Astrocyte (in vitro differentiated cells and primary cell): ENCODE measurements at regions not wholly inside any gene's neighbourhood (a gene's known extent, or its start where the extent isn't known, plus 50 kb on each side); places are given as distances from the start of the nearest gene placed in this dataset.

Experiments used
- DNase-seq: peaks from one replicate; pipeline ENCODE4 v3.0.0-alpha.2; 2010; ENCODE audit warnings: low read depth
- FAIRE-seq: peaks from 2 replicates; lab custom pipeline; 2011; peaks lifted over from hg19 to GRCh38; lab: Jason Lieb, UNC
- H2AFZ ChIP-seq: 2 replicates; pipeline ENCODE4 v1.6.0; 2012; ENCODE audit warnings: low read depth, low read length, inconsistent platforms
- H3K27ac ChIP-seq: 2 replicates; pipeline ENCODE4 v1.5.1; 2011; ENCODE audit warnings: low read depth, low read length, inconsistent platforms
- H3K27me3 ChIP-seq: 2 replicates; pipeline ENCODE4 v1.6.0; 2011; ENCODE audit warnings: low read length, inconsistent platforms; ENCODE audit not compliant: insufficient read depth
- H3K36me3 ChIP-seq: 2 replicates; pipeline ENCODE4 v1.5.1; 2011; ENCODE audit warnings: low read length, inconsistent platforms; ENCODE audit not compliant: insufficient read depth
- H3K4me1 ChIP-seq: 2 replicates; pipeline ENCODE4 v1.5.1; 2011; ENCODE audit warnings: low read length, inconsistent platforms; ENCODE audit not compliant: insufficient read depth
- H3K4me2 ChIP-seq: 2 replicates; pipeline ENCODE4 v1.6.0; 2012; ENCODE audit warnings: low read length, inconsistent platforms
- H3K4me3 ChIP-seq: 2 replicates; pipeline ENCODE4 v1.5.1; 2011; ENCODE audit warnings: low read depth, mild to moderate bottlenecking, low read length, inconsistent platforms; ENCODE audit not compliant: insufficient read depth
- H3K79me2 ChIP-seq: 2 replicates; pipeline ENCODE4 v1.6.0; 2012; ENCODE audit warnings: mild to moderate bottlenecking, low read length, inconsistent platforms; ENCODE audit not compliant: insufficient read depth
- H3K9ac ChIP-seq: 2 replicates; pipeline ENCODE4 v1.6.0; 2012; ENCODE audit warnings: mild to moderate bottlenecking, low read length, inconsistent platforms
- H3K9me3 ChIP-seq: 2 replicates; pipeline ENCODE4 v1.5.1; 2012; ENCODE audit warnings: low read depth, mild to moderate bottlenecking, low read length, inconsistent platforms; ENCODE audit not compliant: insufficient read depth
- H4K20me1 ChIP-seq: 2 replicates; pipeline ENCODE4 v1.6.0; 2012; ENCODE audit warnings: low read length, inconsistent platforms; ENCODE audit not compliant: insufficient read depth
- H3K27ac Mint-ChIP-seq: one replicate; pipeline ENCODE4 v1.8.0; 2021; ENCODE audit warnings: mild to moderate bottlenecking, mixed read lengths; ENCODE audit not compliant: unreplicated experiment
- H3K27me3 Mint-ChIP-seq: one replicate; pipeline ENCODE4 v1.8.0; 2021; ENCODE audit warnings: low read depth, mixed read lengths; ENCODE audit not compliant: unreplicated experiment
- H3K36me3 Mint-ChIP-seq: one replicate; pipeline ENCODE4 v1.8.0; 2021; ENCODE audit warnings: low read depth, mixed read lengths; ENCODE audit not compliant: unreplicated experiment
- H3K4me1 Mint-ChIP-seq: one replicate; pipeline ENCODE4 v1.8.0; 2021; ENCODE audit warnings: low read depth, mixed read lengths; ENCODE audit not compliant: unreplicated experiment
- H3K4me3 Mint-ChIP-seq: one replicate; pipeline ENCODE4 v1.8.0; 2021; ENCODE audit warnings: mild to moderate bottlenecking, moderate library complexity, mixed read lengths; ENCODE audit not compliant: unreplicated experiment
- H3K9me3 Mint-ChIP-seq: one replicate; pipeline ENCODE4 v1.8.0; 2021; ENCODE audit warnings: mild to moderate bottlenecking, mixed read lengths; ENCODE audit not compliant: unreplicated experiment
- EZH2 ChIP-seq: IDR thresholded peaks from 2 replicates; pipeline ENCODE4 v1.6.1; 2012; ENCODE audit warnings: mild to moderate bottlenecking, low read length, inconsistent platforms; ENCODE audit not compliant: insufficient read depth
- TF ChIP-seq, protein P1 (sequence below): IDR thresholded peaks from 2 replicates; pipeline ENCODE4 v1.5.1; 2011; ENCODE audit warnings: low read depth, mild to moderate bottlenecking, inconsistent platforms, low read length, moderate library complexity; ENCODE audit not compliant: insufficient read depth

DNA sequence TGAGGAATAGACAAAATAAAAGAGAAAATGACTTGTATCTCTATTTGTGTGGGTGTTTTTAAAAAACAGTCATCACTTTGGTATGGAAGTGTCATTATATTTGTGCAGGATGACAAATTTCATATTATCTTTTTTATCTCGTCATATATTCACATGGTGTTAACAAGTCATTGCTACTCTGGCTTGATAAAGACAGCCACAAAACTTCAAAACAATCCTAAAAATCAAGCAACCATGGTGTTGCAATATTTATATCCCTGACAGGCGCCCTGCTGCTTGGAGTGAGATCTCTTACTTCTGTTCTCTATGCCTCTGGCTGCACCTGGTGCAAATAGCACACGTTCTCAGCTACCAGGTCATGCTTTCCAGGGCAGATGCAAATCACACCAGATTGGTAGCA, 278.0 kb upstream of the EPHA4 start:
- DNase-seq, result peak; percentile 73
- no peaks in the 10 kb centered on the region for H3K27me3 Mint-ChIP-seq
- no peaks in the 10 kb centered on the region for H3K36me3 ChIP-seq
- no peak for FAIRE-seq
- no peaks in the 10 kb centered on the region for H3K9me3 ChIP-seq
- H3K4me1 ChIP-seq, result no peaks in the 10 kb centered on the region
- no peak overlapping the region for H3K4me3 Mint-ChIP-seq
- no peaks in the 10 kb centered on the region for H4K20me1 ChIP-seq
- H3K9ac ChIP-seq, result no peak overlapping the region
- H3K79me2 ChIP-seq, result no peaks in the 10 kb centered on the region
- no peak overlapping the region for H3K4me2 ChIP-seq
- H2AFZ ChIP-seq, result no peak overlapping the region
- TF ChIP-seq EZH2, result no peak
- TF ChIP-seq, protein P1, sequence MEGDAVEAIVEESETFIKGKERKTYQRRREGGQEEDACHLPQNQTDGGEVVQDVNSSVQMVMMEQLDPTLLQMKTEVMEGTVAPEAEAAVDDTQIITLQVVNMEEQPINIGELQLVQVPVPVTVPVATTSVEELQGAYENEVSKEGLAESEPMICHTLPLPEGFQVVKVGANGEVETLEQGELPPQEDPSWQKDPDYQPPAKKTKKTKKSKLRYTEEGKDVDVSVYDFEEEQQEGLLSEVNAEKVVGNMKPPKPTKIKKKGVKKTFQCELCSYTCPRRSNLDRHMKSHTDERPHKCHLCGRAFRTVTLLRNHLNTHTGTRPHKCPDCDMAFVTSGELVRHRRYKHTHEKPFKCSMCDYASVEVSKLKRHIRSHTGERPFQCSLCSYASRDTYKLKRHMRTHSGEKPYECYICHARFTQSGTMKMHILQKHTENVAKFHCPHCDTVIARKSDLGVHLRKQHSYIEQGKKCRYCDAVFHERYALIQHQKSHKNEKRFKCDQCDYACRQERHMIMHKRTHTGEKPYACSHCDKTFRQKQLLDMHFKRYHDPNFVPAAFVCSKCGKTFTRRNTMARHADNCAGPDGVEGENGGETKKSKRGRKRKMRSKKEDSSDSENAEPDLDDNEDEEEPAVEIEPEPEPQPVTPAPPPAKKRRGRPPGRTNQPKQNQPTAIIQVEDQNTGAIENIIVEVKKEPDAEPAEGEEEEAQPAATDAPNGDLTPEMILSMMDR, result no peak
- H3K36me3 Mint-ChIP-seq, result no peaks in the 10 kb centered on the region
- no peaks in the 10 kb centered on the region for H3K27me3 ChIP-seq
- H3K27ac ChIP-seq, result no peak overlapping the region
- no peak overlapping the region for H3K27ac Mint-ChIP-seq
- no peak overlapping the region for H3K4me3 ChIP-seq
- no peaks in the 10 kb centered on the region for H3K4me1 Mint-ChIP-seq
- H3K9me3 Mint-ChIP-seq, result no peaks in the 10 kb centered on the region

DNA sequence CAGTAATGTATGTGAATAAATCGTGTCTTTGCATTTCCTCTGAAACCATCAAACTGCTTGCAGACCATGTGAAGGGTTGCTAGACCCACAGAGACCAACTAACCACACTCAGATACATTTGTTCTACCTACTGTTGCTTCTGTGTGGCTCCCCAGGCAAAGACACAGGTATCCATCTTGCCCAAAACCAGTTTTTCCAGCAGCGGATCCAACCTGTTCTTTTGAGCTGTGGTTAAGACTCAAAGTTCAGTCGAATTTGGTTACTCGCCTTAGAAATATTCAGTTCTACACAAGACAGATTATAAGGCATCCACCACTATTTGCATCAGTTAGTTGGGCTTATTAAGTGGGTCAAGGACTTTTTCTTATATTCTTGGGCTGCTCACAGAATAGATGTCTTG, 276.2 kb upstream of the EPHA4 start:
- Histone ChIP-seq H2AFZ (no peak overlapping the region), H3K9ac (no peak overlapping the region), H3K4me3 (no peak overlapping the region), H3K4me2 (no peak overlapping the region), H3K4me1 (no peaks in the 10 kb centered on the region), H3K79me2 (no peaks in the 10 kb centered on the region), H3K27me3 (no peaks in the 10 kb centered on the region), H3K9me3 (no peaks in the 10 kb centered on the region), H3K27ac (no peak overlapping the region), H4K20me1 (no peaks in the 10 kb centered on the region), H3K36me3 (no peaks in the 10 kb centered on the region)
- FAIRE-seq (no peak), DNase-seq (peak; percentile 26)
- no peaks in the 10 kb centered on the region for H3K9me3 Mint-ChIP-seq
- no peak overlapping the region for H3K4me3 Mint-ChIP-seq
- no peaks in the 10 kb centered on the region for H3K36me3 Mint-ChIP-seq
- no peak for TF ChIP-seq EZH2
- TF ChIP-seq, protein P1, result no peak
- H3K4me1 Mint-ChIP-seq, result no peaks in the 10 kb centered on the region
- no peaks in the 10 kb centered on the region for H3K27me3 Mint-ChIP-seq
- no peak overlapping the region for H3K27ac Mint-ChIP-seq

DNA sequence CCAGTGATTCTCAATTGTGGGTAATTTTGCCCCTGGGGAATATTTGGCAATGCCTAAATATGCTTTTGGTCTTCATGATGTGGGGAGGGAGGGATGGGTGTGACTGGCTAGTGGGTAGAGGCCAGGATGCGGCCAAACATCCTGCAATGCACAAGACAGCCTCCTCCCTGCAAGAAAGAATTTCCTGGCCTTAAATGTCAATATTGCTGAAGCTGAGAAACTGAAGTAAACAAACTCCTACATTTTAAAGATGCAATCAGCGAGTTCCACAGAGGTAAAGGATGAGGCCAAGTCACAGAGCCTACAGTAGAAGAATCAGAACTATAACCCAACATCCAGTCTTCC, 272.9 kb upstream of the EPHA4 start:
- FAIRE-seq (no peak), DNase-seq (no peak)
- Mint-ChIP-seq H3K9me3 (no peaks in the 10 kb centered on the region), H3K27ac (no peak overlapping the region), H3K36me3 (no peaks in the 10 kb centered on the region), H3K4me3 (no peak overlapping the region), H3K27me3 (no peaks in the 10 kb centered on the region), H3K4me1 (no peaks in the 10 kb centered on the region)
- Histone ChIP-seq H3K4me3 (no peak overlapping the region), H3K27me3 (no peaks in the 10 kb centered on the region), H3K9me3 (no peaks in the 10 kb centered on the region), H3K79me2 (no peaks in the 10 kb centered on the region), H3K9ac (no peak overlapping the region), H3K36me3 (no peaks in the 10 kb centered on the region), H3K27ac (no peak overlapping the region), H4K20me1 (no peaks in the 10 kb centered on the region), H3K4me1 (no peaks in the 10 kb centered on the region), H3K4me2 (no peak overlapping the region), H2AFZ (no peak overlapping the region)
- TF ChIP-seq, protein P1, result no peak
- TF ChIP-seq EZH2, result no peak
